ENCODE measurements at regions not wholly inside any gene's neighbourhood (a gene's known extent, or its start where the extent isn't known, plus 50 kb on each side); places are given as distances from the start of the nearest gene placed in this dataset.
"Not testable (repeated sequence)": the region's sequence is repeated elsewhere in the genome, so short reads cannot be mapped to it uniquely, and the experiment has no call there.

- peak in 29 of 56 donors; percentile 1 to 73 (median 16) for DNase-seq
Measured at GRCh38 chr3:75579981-75580782, 83.9 kb upstream of the FRG2C start.

GRCh38 chr3:75582536-75582935 is 81.6 kb upstream of the FRG2C start:
- not testable (repeated sequence) for DNase-seq

GRCh38 chr3:75583116-75583515 is 81.0 kb upstream of the FRG2C start:
- not testable (repeated sequence) for DNase-seq

- DNase-seq: not testable (repeated sequence)
Measured at GRCh38 chr3:75587695-75588094, 76.4 kb upstream of the FRG2C start.

GRCh38 chr3:75590382-75590781 is 73.7 kb upstream of the FRG2C start:
- not testable (repeated sequence) for DNase-seq

- peak in 2 of 56 donors; percentile 5 to 10 for DNase-seq
Measured at GRCh38 chr3:75604286-75604934, 59.7 kb upstream of the FRG2C start.

- DNase-seq: not testable (repeated sequence)
Measured at GRCh38 chr3:75607996-75608395, 56.1 kb upstream of the FRG2C start.

- DNase-seq: not testable (repeated sequence)
Measured at GRCh38 chr3:75609598-75609997, 54.5 kb upstream of the FRG2C start.

GRCh38 chr3:75610773-75611172 is 53.4 kb upstream of the FRG2C start:
- DNase-seq: no peak

GRCh38 chr3:75611724-75612460 is 52.2 kb upstream of the FRG2C start:
- DNase-seq: not testable (repeated sequence)
